ENCODE measurements at regions not wholly inside any gene's neighbourhood (a gene's known extent, or its start where the extent isn't known, plus 50 kb on each side); places are given as distances from the start of the nearest gene placed in this dataset.

- Histone ChIP-seq H3K27ac (ENCODE audit: low read depth, low read length, poor library complexity, severe bottlenecking) (no peak overlapping the region), H3K27me3 (ENCODE audit: insufficient read depth, low read length) (no peaks in the 10 kb centered on the region)
- TF ChIP-seq CTCF (IDR thresholded peaks at IDR 0.05; ENCODE audit: low read length) (no peak), EZH2 (IDR thresholded peaks at IDR 0.05; ENCODE audit: borderline replicate concordance, low read length) (no peak)
These were observed 569.6 kb upstream of the TUSC1 start for GRCh38 chr9:26247861-26248260.

DNA sequence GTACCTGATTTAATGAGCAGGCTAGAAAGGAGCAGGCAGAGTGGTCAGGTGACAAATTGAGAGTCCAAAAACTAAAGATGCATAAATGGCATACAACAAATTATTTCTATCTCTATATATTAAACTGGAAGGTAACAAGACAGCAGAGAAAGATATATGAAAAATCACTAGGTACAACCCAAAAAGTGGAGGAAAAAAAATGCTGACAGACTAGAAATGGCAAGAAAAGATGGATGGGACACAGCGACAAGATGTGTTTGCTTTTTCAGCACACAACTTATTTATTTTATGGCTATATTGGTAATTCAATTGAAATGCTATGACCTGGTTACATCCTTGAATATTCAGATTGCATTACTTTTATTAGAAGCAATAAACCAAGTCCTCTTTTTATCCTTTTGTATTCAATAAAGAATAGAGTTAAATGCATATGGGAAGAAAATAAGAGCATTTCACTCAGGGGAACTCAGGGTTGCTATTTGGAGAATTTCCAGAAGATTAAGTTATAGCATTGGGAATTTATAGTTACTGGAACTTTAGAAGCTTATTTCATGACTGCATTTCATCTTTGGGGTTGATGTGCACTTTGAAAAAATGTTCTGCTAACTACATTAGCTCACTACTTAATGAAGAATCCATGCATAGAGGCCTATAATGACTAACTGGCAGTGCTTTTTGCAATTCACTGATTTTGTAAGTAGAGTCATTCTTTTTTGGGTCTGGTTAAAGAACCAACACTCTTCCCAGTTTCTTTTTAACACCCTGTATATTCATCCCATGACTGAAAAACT is 566.6 kb upstream of the TUSC1 start:
- Histone ChIP-seq H3K9me3 (ENCODE audit: low read length) (no peaks in the 10 kb centered on the region), H4K20me1 (ENCODE audit: insufficient read depth, low read length) (no peaks in the 10 kb centered on the region), H3K4me3 (ENCODE audit: low read depth, low read length, poor library complexity, severe bottlenecking) (no peak overlapping the region), H2AFZ (ENCODE audit: low read length) (no peak overlapping the region), H3F3A (ENCODE audit: insufficient read depth, low read length) (no peaks in the 10 kb centered on the region), H3K9me2 (ENCODE audit: low read depth, low read length) (no peaks in the 10 kb centered on the region), H3K27ac (ENCODE audit: low read depth, low read length, poor library complexity, severe bottlenecking) (no peak overlapping the region), H3K27me3 (ENCODE audit: insufficient read depth, low read length) (no peaks in the 10 kb centered on the region), H3K79me2 (ENCODE audit: insufficient read depth, low read length) (no peaks in the 10 kb centered on the region), H3K4me1 (ENCODE audit: insufficient read depth, low read length, severe bottlenecking) (no peaks in the 10 kb centered on the region), H3K4me2 (ENCODE audit: low read length) (no peak overlapping the region), H3K36me3 (ENCODE audit: insufficient read depth, low read length) (no peaks in the 10 kb centered on the region), H3K9ac (ENCODE audit: low read length) (no peak overlapping the region)
- TF ChIP-seq EZH2 (IDR thresholded peaks at IDR 0.05; ENCODE audit: borderline replicate concordance, low read length), result no peak
- TF ChIP-seq CTCF (IDR thresholded peaks at IDR 0.05; ENCODE audit: low read length), result no peak

More at GRCh38 chr9:26247861-26248260, 569.6 kb upstream of the TUSC1 start:
- Histone ChIP-seq H3K4me1 (ENCODE audit: insufficient read depth, low read length, severe bottlenecking) (no peaks in the 10 kb centered on the region), H4K20me1 (ENCODE audit: insufficient read depth, low read length) (no peaks in the 10 kb centered on the region), H3K36me3 (ENCODE audit: insufficient read depth, low read length) (no peaks in the 10 kb centered on the region), H3K9ac (ENCODE audit: low read length) (no peak overlapping the region), H3K4me3 (ENCODE audit: low read depth, low read length, poor library complexity, severe bottlenecking) (no peak overlapping the region), H2AFZ (ENCODE audit: low read length) (no peak overlapping the region), H3K9me3 (ENCODE audit: low read length) (no peaks in the 10 kb centered on the region), H3K9me2 (ENCODE audit: low read depth, low read length) (no peaks in the 10 kb centered on the region), H3K4me2 (ENCODE audit: low read length) (no peak overlapping the region), H3F3A (ENCODE audit: insufficient read depth, low read length) (no peaks in the 10 kb centered on the region), H3K79me2 (ENCODE audit: insufficient read depth, low read length) (no peaks in the 10 kb centered on the region)

GRCh38 chr9:26243726-26244125 is 565.5 kb upstream of the TUSC1 start:
- no peaks in the 10 kb centered on the region for H3K9me3 ChIP-seq (ENCODE audit: low read length)
- no peaks in the 10 kb centered on the region for H3K9me2 ChIP-seq (ENCODE audit: low read depth, low read length)
- no peak overlapping the region for H2AFZ ChIP-seq (ENCODE audit: low read length)
- no peak overlapping the region for H3K4me2 ChIP-seq (ENCODE audit: low read length)
- no peaks in the 10 kb centered on the region for H3K36me3 ChIP-seq (ENCODE audit: insufficient read depth, low read length)
- no peak for TF ChIP-seq CTCF (IDR thresholded peaks at IDR 0.05; ENCODE audit: low read length)
- TF ChIP-seq EZH2 (IDR thresholded peaks at IDR 0.05; ENCODE audit: borderline replicate concordance, low read length), result no peak
- H3K27me3 ChIP-seq (ENCODE audit: insufficient read depth, low read length), result no peaks in the 10 kb centered on the region
- no peaks in the 10 kb centered on the region for H4K20me1 ChIP-seq (ENCODE audit: insufficient read depth, low read length)
- no peaks in the 10 kb centered on the region for H3F3A ChIP-seq (ENCODE audit: insufficient read depth, low read length)
- H3K9ac ChIP-seq (ENCODE audit: low read length), result no peak overlapping the region
- no peaks in the 10 kb centered on the region for H3K4me1 ChIP-seq (ENCODE audit: insufficient read depth, low read length, severe bottlenecking)
- H3K4me3 ChIP-seq (ENCODE audit: low read depth, low read length, poor library complexity, severe bottlenecking), result no peak overlapping the region
- no peak overlapping the region for H3K27ac ChIP-seq (ENCODE audit: low read depth, low read length, poor library complexity, severe bottlenecking)
- H3K79me2 ChIP-seq (ENCODE audit: insufficient read depth, low read length), result no peaks in the 10 kb centered on the region
